IMR-90 (cell line): ENCODE measurements at regions not wholly inside any gene's neighbourhood (a gene's known extent, or its start where the extent isn't known, plus 50 kb on each side); places are given as distances from the start of the nearest gene placed in this dataset.

Source experiments
- ATAC-seq: fragments of 200-7000 bp; cut with Tn5 transposase; 2 replicates; pipeline ENCODE4 v1.9.1; 2020; ENCODE audit warnings: low read depth, mild to moderate bottlenecking, moderate library complexity
- BruUV-seq: library from RNA; stranded (reverse); fragments of 400-500 nt; replicated peaks from 2 replicates; lab custom pipeline; 2021; lab: Mats Ljungman, UMichigan
- CTCF ChIA-PET: fragments of 300-600 bp; formaldehyde crosslinking; extraction: SDS; loops from one replicate; lab custom pipeline; 2021; ENCODE audit warnings: antibody characterized with exemption; lab: Yijun Ruan, JAX
- POLR2A ChIA-PET: fragments of 300-600 bp; sonication (Branson Sonifier 250); formaldehyde crosslinking; loops from one replicate; lab custom pipeline; 2022; ENCODE audit warnings: antibody characterized with exemption; ENCODE audit not compliant: unreplicated experiment; lab: Charles Lee
- DNase-seq: peaks from one replicate; pipeline ENCODE4 v3.0.0; 2013
- H2AFZ ChIP-seq: replicated peaks from 2 replicates; pipeline ENCODE3; 2013; ENCODE audit warnings: low read length, mild to moderate bottlenecking; ENCODE audit not compliant: poor library complexity
- H2AK5ac ChIP-seq: 2 replicates; pipeline ENCODE4 v1.6.1; 2013; ENCODE audit warnings: low read depth, low read length, inconsistent platforms
- H2AK9ac ChIP-seq: replicated peaks from 2 replicates; pipeline ENCODE3; 2013; ENCODE audit warnings: mild to moderate bottlenecking, low read depth, low read length, moderate library complexity; ENCODE audit not compliant: poor library complexity
- H2BK120ac ChIP-seq: 2 replicates; pipeline ENCODE4 v1.6.1; 2013; ENCODE audit warnings: low read depth, low read length, inconsistent platforms
- H2BK15ac ChIP-seq: 3 replicates; pipeline ENCODE4 v1.6.1; 2013; ENCODE audit warnings: low read depth, low read length, inconsistent platforms
- H2BK20ac ChIP-seq: 2 replicates; pipeline ENCODE4 v1.6.1; 2013; ENCODE audit warnings: low read depth, mild to moderate bottlenecking, inconsistent platforms, low read length, moderate library complexity
- H2BK5ac ChIP-seq: 2 replicates; pipeline ENCODE4 v1.6.1; 2013; ENCODE audit warnings: mild to moderate bottlenecking, low read depth, low read length, inconsistent platforms; ENCODE audit not compliant: poor library complexity, severe bottlenecking
- H3K14ac ChIP-seq: replicated peaks from 2 replicates; pipeline ENCODE4 v1.6.1; 2013; ENCODE audit warnings: low read depth, low read length, inconsistent platforms
- H3K18ac ChIP-seq: 2 replicates; pipeline ENCODE4 v1.6.1; 2013; ENCODE audit warnings: low read depth, low read length, control low read depth
- H3K23ac ChIP-seq: 2 replicates; pipeline ENCODE4 v1.6.1; 2013; ENCODE audit warnings: low read depth, low read length, inconsistent platforms
- H3K27ac ChIP-seq: 2 replicates; pipeline ENCODE4 v1.5.1; 2013; ENCODE audit warnings: mild to moderate bottlenecking, control low read depth, low read length; ENCODE audit not compliant: insufficient read depth
- H3K27me3 ChIP-seq: 2 replicates; pipeline ENCODE4 v1.6.1; 2013; ENCODE audit warnings: low read length; ENCODE audit not compliant: control insufficient read depth, insufficient read depth
- H3K36me3 ChIP-seq: 2 replicates; pipeline ENCODE4 v1.6.1; 2013; ENCODE audit warnings: low read length, mixed read lengths; ENCODE audit not compliant: control insufficient read depth, insufficient read depth
- H3K4ac ChIP-seq: 2 replicates; pipeline ENCODE4 v1.6.1; 2013; ENCODE audit warnings: low read depth, low read length, inconsistent platforms
- H3K4me1 ChIP-seq: 2 replicates; pipeline ENCODE4 v1.6.1; 2013; ENCODE audit warnings: low read length, mixed read lengths; ENCODE audit not compliant: control insufficient read depth, insufficient read depth
- H3K4me2 ChIP-seq: 2 replicates; pipeline ENCODE4 v1.6.1; 2013; ENCODE audit warnings: low read depth, mild to moderate bottlenecking, control low read depth, low read length, moderate library complexity
- H3K4me3 ChIP-seq: 2 replicates; pipeline ENCODE4 v1.5.1; 2013; ENCODE audit warnings: low read depth, mild to moderate bottlenecking, control low read depth, low read length, moderate library complexity; ENCODE audit not compliant: insufficient read depth
- H3K56ac ChIP-seq: 2 replicates; pipeline ENCODE4 v1.6.1; 2013; ENCODE audit warnings: low read length, inconsistent platforms; ENCODE audit not compliant: insufficient read depth; ENCODE audit errors: extremely low read depth
- H3K79me1 ChIP-seq, 2 experiments: 2 replicates each; pipeline ENCODE4 v1.6.1; 2013; ENCODE audit warnings: low read length in 2 of 2, inconsistent platforms in 1 of 2, low read depth in 1 of 2
- H3K9ac ChIP-seq: 2 replicates; pipeline ENCODE4 v1.6.1; 2013; ENCODE audit warnings: low read depth, low read length, control low read depth
- H3K9me1 ChIP-seq: 2 replicates; pipeline ENCODE4 v1.6.1; 2013; ENCODE audit warnings: low read length, inconsistent platforms; ENCODE audit not compliant: insufficient read depth
- H3K9me3 ChIP-seq: 2 replicates; pipeline ENCODE4 v1.6.1; 2013; ENCODE audit warnings: low read length; ENCODE audit not compliant: control insufficient read depth, insufficient read depth
- H4K20me1 ChIP-seq: 2 replicates; pipeline ENCODE4 v1.6.1; 2013; ENCODE audit warnings: low read length, inconsistent platforms; ENCODE audit not compliant: insufficient read depth
- H4K5ac ChIP-seq: 2 replicates; pipeline ENCODE4 v1.6.1; 2013; ENCODE audit warnings: mild to moderate bottlenecking, low read depth, low read length, control low read depth
- H4K8ac ChIP-seq, 2 experiments: 2 replicates each; pipeline ENCODE4 v1.6.1; 2013; ENCODE audit warnings: low read depth in 2 of 2, low read length in 2 of 2, control low read depth in 1 of 2, inconsistent platforms in 1 of 2
- H4K91ac ChIP-seq: 2 replicates; pipeline ENCODE4 v1.6.1; 2013; ENCODE audit warnings: low read depth, low read length, inconsistent platforms; ENCODE audit not compliant: insufficient read depth
- BHLHE40 ChIP-seq: fragments of 150-350 bp; IDR thresholded peaks from 2 replicates; pipeline ENCODE4 v1.6.1; 2016; ENCODE audit warnings: mild to moderate bottlenecking, low read depth, low read length
- CEBPB ChIP-seq: IDR thresholded peaks from 2 replicates; pipeline ENCODE4 v1.6.1; 2012; ENCODE audit warnings: low read depth, low read length, improper control_type of control experiment
- MAFK ChIP-seq: IDR thresholded peaks from 2 replicates; pipeline ENCODE4 v1.6.1; 2012; ENCODE audit warnings: low read depth, low read length, improper control_type of control experiment
- NFE2L2 ChIP-seq: fragments of 150-350 bp; IDR thresholded peaks from 2 replicates; pipeline ENCODE4 v1.6.1; 2016; ENCODE audit warnings: low read depth, mild to moderate bottlenecking, low read length
- POLR2A ChIP-seq: IDR thresholded peaks from 2 replicates; pipeline ENCODE4 v1.6.1; 2012; ENCODE audit warnings: mild to moderate bottlenecking, low read depth, low read length
- RAD21 ChIP-seq: IDR thresholded peaks from 2 replicates; pipeline ENCODE4 v1.6.1; 2012; ENCODE audit warnings: low read length, improper control_type of control experiment
- RFX5 ChIP-seq: IDR thresholded peaks from 2 replicates; pipeline ENCODE4 v1.8.0; 2012; ENCODE audit warnings: low read depth, mild to moderate bottlenecking, low read length, moderate library complexity
- WGBS, 2 experiments: methylation state at CpG; one replicate each; pipeline versions ENCODE4 v1.1.5 to v1.1.7; 2013; ENCODE audit warnings: missing lambda C conversion rate in 2 of 2; ENCODE audit not compliant: insufficient read length in 1 of 2; ENCODE audit errors: extremely low coverage in 2 of 2; 5-methylcytosine and 5-hydroxymethylcytosine counted together
- dilution Hi-C: fragments of 300-500 bp; cut with HindIII; formaldehyde crosslinking; loops from one replicate; pipeline ENCODE4 v1.14.3; 2018; ENCODE audit warnings: low sequenced_read_pairs; ENCODE audit not compliant: unreplicated experiment
- in situ Hi-C: fragments of 300-500 bp; cut with MboI; formaldehyde crosslinking; loops from 3 replicates; pipeline ENCODE4 v1.14.3; 2019; ENCODE audit warnings: low sequenced_read_pairs, inconsistent platforms, mixed read lengths
- intact Hi-C: fragments of 100-400 bp; cut with micrococcal nuclease; formaldehyde crosslinking; loops from 2 replicates; pipeline ENCODE4 v1.10.0; 2022
- TF ChIP-seq, protein P1 (sequence below): fragments of 150-350 bp; IDR thresholded peaks from 2 replicates; pipeline ENCODE4 v1.6.1; 2016; ENCODE audit warnings: low read depth, mild to moderate bottlenecking, low read length, moderate library complexity, borderline replicate concordance

DNA sequence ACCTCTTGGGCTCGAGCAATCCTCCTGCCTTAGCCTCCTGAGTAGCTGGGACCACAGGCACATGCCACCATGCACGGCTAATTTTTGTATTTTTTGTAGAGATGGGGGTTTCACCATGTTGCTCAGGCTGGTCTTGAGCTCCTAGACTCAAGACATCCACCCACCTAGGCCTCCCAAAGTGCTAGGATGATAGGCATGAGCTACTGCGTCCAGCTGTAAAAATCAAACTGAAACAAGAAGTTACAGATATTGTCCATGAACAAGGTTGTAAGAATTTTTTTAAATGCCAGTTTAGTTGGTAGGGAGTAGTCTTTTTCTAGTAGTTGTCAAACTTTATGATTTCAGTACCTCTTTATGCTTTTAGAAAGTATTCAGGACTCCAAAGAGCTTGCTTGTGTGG, 424.4 kb upstream of the PMFBP1 start:
- 100% methylated on average over 1 of the region's 3 CpGs; no CpG with 5 or more reads in 1 of the 2 experiments for WGBS, 2 experiments
- intact Hi-C loops, result no loop called here
- no peak overlapping the region for H4K91ac ChIP-seq

More for the DNA sequence above, 424.4 kb upstream of the PMFBP1 start:
- no peak overlapping the region for H3K14ac ChIP-seq
- H3K18ac ChIP-seq, result no peak overlapping the region
- no peak overlapping the region for H2AK5ac ChIP-seq
- H3K27ac ChIP-seq, result no peak overlapping the region
- CTCF ChIA-PET, result no interaction called here
- no peaks in the 10 kb centered on the region for H3K4me1 ChIP-seq
- no peak overlapping the region for H4K5ac ChIP-seq
- no peak overlapping the region for H3K56ac ChIP-seq
- no peaks in the 10 kb centered on the region; a peak in 1 of 4 replicates for H3K79me1 ChIP-seq
- no peak overlapping the region for H2AFZ ChIP-seq
- no peaks in the 10 kb centered on the region for H3K9me1 ChIP-seq
- H3K23ac ChIP-seq, result no peak overlapping the region
- H3K9me3 ChIP-seq, result no peaks in the 10 kb centered on the region
- H4K8ac ChIP-seq, result no peak overlapping the region
- no peak overlapping the region for H2BK5ac ChIP-seq
- no peak overlapping the region for H3K9ac ChIP-seq
- in situ Hi-C loops (no loop called here), dilution Hi-C loops (no loop called here)
- H3K4me3 ChIP-seq, result no peak overlapping the region
- no peak overlapping the region for H3K4me2 ChIP-seq
- H2BK20ac ChIP-seq, result no peak overlapping the region
- no peak for ATAC-seq
- no peaks in the 10 kb centered on the region for H4K20me1 ChIP-seq
- no peak for DNase-seq
- no peak overlapping the region for H2AK9ac ChIP-seq
- TF ChIP-seq CEBPB (no peak), POLR2A (no peak), BHLHE40 (no peak), MAFK (no peak), RFX5 (no peak), NFE2L2 (no peak), RAD21 (no peak)
- TF ChIP-seq, protein P1, sequence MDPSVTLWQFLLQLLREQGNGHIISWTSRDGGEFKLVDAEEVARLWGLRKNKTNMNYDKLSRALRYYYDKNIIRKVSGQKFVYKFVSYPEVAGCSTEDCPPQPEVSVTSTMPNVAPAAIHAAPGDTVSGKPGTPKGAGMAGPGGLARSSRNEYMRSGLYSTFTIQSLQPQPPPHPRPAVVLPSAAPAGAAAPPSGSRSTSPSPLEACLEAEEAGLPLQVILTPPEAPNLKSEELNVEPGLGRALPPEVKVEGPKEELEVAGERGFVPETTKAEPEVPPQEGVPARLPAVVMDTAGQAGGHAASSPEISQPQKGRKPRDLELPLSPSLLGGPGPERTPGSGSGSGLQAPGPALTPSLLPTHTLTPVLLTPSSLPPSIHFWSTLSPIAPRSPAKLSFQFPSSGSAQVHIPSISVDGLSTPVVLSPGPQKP, result no peak
- H2BK15ac ChIP-seq, result no peak overlapping the region
- no peak overlapping the region for H3K4ac ChIP-seq
- BruUV-seq, result no TSS peak
- H3K27me3 ChIP-seq, result no peaks in the 10 kb centered on the region
- no peaks in the 10 kb centered on the region for H3K36me3 ChIP-seq
- POLR2A ChIA-PET, result no interaction called here
- H2BK120ac ChIP-seq, result no peak overlapping the region
